Loucy (cell line): ENCODE measurements at regions not wholly inside any gene's neighbourhood (a gene's known extent, or its start where the extent isn't known, plus 50 kb on each side); places are given as distances from the start of the nearest gene placed in this dataset.

Source experiments
- EZH2phosphoT487 ChIP-seq: fragments of 200-600 bp; IDR thresholded peaks from 2 replicates; pipeline ENCODE4 v1.6.1; 2018; ENCODE audit warnings: antibody characterized with exemption, mild to moderate bottlenecking, moderate library complexity, borderline replicate concordance
- TF ChIP-seq, protein P1 (sequence below): fragments of 200-600 bp; sonication (generic); conservative IDR thresholded peaks from 2 replicates; pipeline ENCODE4 v1.5.1; 2014; ENCODE audit warnings: mild to moderate bottlenecking, antibody characterized with exemption, low read length

- TF ChIP-seq, protein P1, sequence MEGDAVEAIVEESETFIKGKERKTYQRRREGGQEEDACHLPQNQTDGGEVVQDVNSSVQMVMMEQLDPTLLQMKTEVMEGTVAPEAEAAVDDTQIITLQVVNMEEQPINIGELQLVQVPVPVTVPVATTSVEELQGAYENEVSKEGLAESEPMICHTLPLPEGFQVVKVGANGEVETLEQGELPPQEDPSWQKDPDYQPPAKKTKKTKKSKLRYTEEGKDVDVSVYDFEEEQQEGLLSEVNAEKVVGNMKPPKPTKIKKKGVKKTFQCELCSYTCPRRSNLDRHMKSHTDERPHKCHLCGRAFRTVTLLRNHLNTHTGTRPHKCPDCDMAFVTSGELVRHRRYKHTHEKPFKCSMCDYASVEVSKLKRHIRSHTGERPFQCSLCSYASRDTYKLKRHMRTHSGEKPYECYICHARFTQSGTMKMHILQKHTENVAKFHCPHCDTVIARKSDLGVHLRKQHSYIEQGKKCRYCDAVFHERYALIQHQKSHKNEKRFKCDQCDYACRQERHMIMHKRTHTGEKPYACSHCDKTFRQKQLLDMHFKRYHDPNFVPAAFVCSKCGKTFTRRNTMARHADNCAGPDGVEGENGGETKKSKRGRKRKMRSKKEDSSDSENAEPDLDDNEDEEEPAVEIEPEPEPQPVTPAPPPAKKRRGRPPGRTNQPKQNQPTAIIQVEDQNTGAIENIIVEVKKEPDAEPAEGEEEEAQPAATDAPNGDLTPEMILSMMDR = no peak
- no peak for TF ChIP-seq EZH2phosphoT487
Observed at GRCh38 chr21:41624674-41625310, 116.8 kb upstream of the TMPRSS2 start.
